H1 (cell line): ENCODE measurements at regions not wholly inside any gene's neighbourhood (a gene's known extent, or its start where the extent isn't known, plus 50 kb on each side); places are given as distances from the start of the nearest gene placed in this dataset.

Source experiments
- CTCF ChIA-PET: fragments of 300-600 bp; sonication (Branson Sonifier 250); formaldehyde crosslinking; loops from one replicate; lab custom pipeline; 2021; ENCODE audit not compliant: partially characterized antibody; lab: Charles Lee
- POLR2A ChIA-PET: fragments of 300-600 bp; sonication (Branson Sonifier 250); formaldehyde crosslinking; loops from one replicate; lab custom pipeline; 2021; ENCODE audit warnings: inconsistent platforms; ENCODE audit not compliant: partially characterized antibody; lab: Charles Lee
- DNase-seq, 2 experiments: peaks; one replicate each; pipeline versions ENCODE4 v3.0.0 to v3.0.0-alpha.2; 2010 to 2022; ENCODE audit warnings: low spot score in 2 of 2, low read depth in 1 of 2, mixed read lengths in 1 of 2
- FAIRE-seq: peaks from 2 replicates; lab custom pipeline; 2011; peaks lifted over from hg19 to GRCh38; lab: Jason Lieb, UNC
- H2AFZ ChIP-seq: 2 replicates; pipeline ENCODE4 v1.8.1; 2012; ENCODE audit warnings: low read length, inconsistent platforms
- H2AK5ac ChIP-seq: 2 replicates; pipeline ENCODE4 v1.6.1; 2013; ENCODE audit warnings: low read depth, low read length
- H2BK120ac ChIP-seq: replicated peaks from 2 replicates; pipeline ENCODE3; 2013; ENCODE audit warnings: low read depth, low read length, inconsistent platforms
- H2BK12ac ChIP-seq: 2 replicates; pipeline ENCODE4 v1.6.1; 2013; ENCODE audit warnings: low read depth, low read length
- H2BK15ac ChIP-seq: 2 replicates; pipeline ENCODE4 v1.6.1; 2013; ENCODE audit warnings: low read length
- H2BK20ac ChIP-seq: 2 replicates; pipeline ENCODE4 v1.6.1; 2013; ENCODE audit warnings: low read length
- H2BK5ac ChIP-seq: 2 replicates; pipeline ENCODE4 v1.6.1; 2013; ENCODE audit warnings: low read depth, low read length
- H3K14ac ChIP-seq: 2 replicates; pipeline ENCODE4 v1.6.1; 2013; ENCODE audit warnings: inconsistent platforms; ENCODE audit not compliant: insufficient read length
- H3K18ac ChIP-seq: 2 replicates; pipeline ENCODE4 v1.6.1; 2013; ENCODE audit warnings: low read length; ENCODE audit errors: extremely low read depth
- H3K23ac ChIP-seq: 2 replicates; pipeline ENCODE4 v1.6.1; 2013; ENCODE audit warnings: inconsistent platforms; ENCODE audit not compliant: insufficient read length
- H3K23me2 ChIP-seq: 2 replicates; pipeline ENCODE4 v1.6.1; 2013; ENCODE audit warnings: low read depth, low read length
- H3K27ac ChIP-seq: 2 replicates; pipeline ENCODE4 v1.6.1; 2011; ENCODE audit warnings: low read depth, low read length, inconsistent platforms
- H3K27me3 ChIP-seq, 4 experiments: replicated peaks in 1 of 4; 1 replicate in 1 of 4; 2 replicates in 3 of 4; pipeline versions ENCODE4 v1.6.1 to v1.8.1; 2011 to 2013; ENCODE audit warnings: low read length in 3 of 4, mild to moderate bottlenecking in 3 of 4, inconsistent platforms in 2 of 4, mixed read lengths in 2 of 4, moderate library complexity in 1 of 4; ENCODE audit not compliant: control insufficient read depth in 3 of 4, insufficient read depth in 3 of 4; ENCODE audit errors: extremely low read depth in 1 of 4
- H3K36me3 ChIP-seq, 4 experiments: 2 replicates each; pipeline versions ENCODE4 v1.6.1 to v1.8.1; 2011 to 2013; ENCODE audit warnings: mild to moderate bottlenecking in 4 of 4, low read length in 3 of 4, moderate library complexity in 2 of 4, control low read depth in 1 of 4, inconsistent platforms in 1 of 4; ENCODE audit not compliant: insufficient read depth in 4 of 4, control insufficient read depth in 2 of 4
- H3K4ac ChIP-seq: replicated peaks from 2 replicates; pipeline ENCODE3; 2013; ENCODE audit warnings: low read length, low read depth, mixed read lengths, inconsistent platforms; ENCODE audit not compliant: insufficient read length
- H3K4me1 ChIP-seq, 4 experiments: replicated peaks in 1 of 4; 1 replicate in 1 of 4; 2 replicates in 3 of 4; pipeline versions ENCODE4 v1.6.1 to v1.8.1; 2011 to 2013; ENCODE audit warnings: low read length in 3 of 4, inconsistent platforms in 2 of 4, mixed read lengths in 1 of 4; ENCODE audit not compliant: insufficient read depth in 4 of 4, control insufficient read depth in 3 of 4
- H3K4me2 ChIP-seq, 2 experiments: 2 replicates each; pipeline versions ENCODE4 v1.6.1 to v1.8.1; 2011 to 2013; ENCODE audit warnings: low read depth in 2 of 2, low read length in 2 of 2, control low read depth in 1 of 2, inconsistent platforms in 1 of 2, mild to moderate bottlenecking in 1 of 2; ENCODE audit not compliant: insufficient read depth in 1 of 2
- H3K4me3 ChIP-seq, 4 experiments: fragments of 200-600, 300-600 bp in 1 of 4; sonication (generic), shearing (Covaris generic), sonication (Bioruptor Twin) in 1 of 4; 2 replicates each; pipeline versions ENCODE4 v1.5.1 to v1.8.1; 2011 to 2016; ENCODE audit warnings: low read length in 4 of 4, low read depth in 3 of 4, control low read depth in 2 of 4, inconsistent platforms in 2 of 4, mild to moderate bottlenecking in 2 of 4, mixed read lengths in 1 of 4, moderate library complexity in 1 of 4; ENCODE audit not compliant: insufficient read depth in 2 of 4; ENCODE audit errors: extremely low read depth in 1 of 4
- H3K56ac ChIP-seq: replicated peaks from 2 replicates; pipeline ENCODE3; 2013; ENCODE audit warnings: low read depth, mild to moderate bottlenecking, mixed read lengths, low read length, inconsistent platforms; ENCODE audit not compliant: insufficient read length
- H3K79me1 ChIP-seq: 2 replicates; pipeline ENCODE4 v1.6.1; 2013; ENCODE audit warnings: low read depth, low read length, control low read depth
- H3K79me2 ChIP-seq, 2 experiments: 2 replicates each; pipeline versions ENCODE4 v1.6.1 to v1.8.1; 2012 to 2013; ENCODE audit warnings: low read length in 2 of 2, mild to moderate bottlenecking in 2 of 2, inconsistent platforms in 1 of 2; ENCODE audit not compliant: insufficient read depth in 2 of 2, control insufficient read depth in 1 of 2
- H3K9ac ChIP-seq, 4 experiments: replicated peaks in 1 of 4; 1 replicate in 1 of 4; 2 replicates in 3 of 4; pipeline versions ENCODE4 v1.6.1 to v1.8.1; 2011 to 2013; ENCODE audit warnings: low read depth in 3 of 4, low read length in 3 of 4, control low read depth in 2 of 4, mild to moderate bottlenecking in 2 of 4, moderate library complexity in 2 of 4, inconsistent platforms in 1 of 4; ENCODE audit errors: extremely low read depth in 1 of 4
- H3K9me3 ChIP-seq, 2 experiments: 2 replicates each; pipeline versions ENCODE4 v1.6.1 to v1.8.1; 2012 to 2013; ENCODE audit warnings: mild to moderate bottlenecking in 2 of 2, moderate library complexity in 2 of 2, control low read depth in 1 of 2, inconsistent platforms in 1 of 2, low read depth in 1 of 2, low read length in 1 of 2, mixed read lengths in 1 of 2; ENCODE audit not compliant: insufficient read depth in 2 of 2
- H4K20me1 ChIP-seq, 2 experiments: replicated peaks in 1 of 2; 2 replicates each; pipeline versions ENCODE3 to v1.8.1; 2011 to 2013; ENCODE audit warnings: inconsistent platforms in 2 of 2, low read length in 2 of 2, mild to moderate bottlenecking in 1 of 2; ENCODE audit not compliant: insufficient read depth in 2 of 2, control insufficient read depth in 1 of 2
- H4K5ac ChIP-seq: 2 replicates; pipeline ENCODE4 v1.6.1; 2013; ENCODE audit warnings: low read length, low read depth, mixed read lengths, inconsistent platforms; ENCODE audit not compliant: insufficient read length
- H4K8ac ChIP-seq: 2 replicates; pipeline ENCODE4 v1.8.0; 2013; ENCODE audit warnings: mild to moderate bottlenecking, moderate library complexity, low read length, inconsistent platforms; ENCODE audit not compliant: insufficient read depth; ENCODE audit errors: extremely low read depth
- H4K91ac ChIP-seq: replicated peaks from 2 replicates; pipeline ENCODE3; 2013; ENCODE audit warnings: low read length, mixed read lengths, inconsistent platforms; ENCODE audit not compliant: insufficient read length
- CTBP2 ChIP-seq: IDR thresholded peaks from 2 replicates; pipeline ENCODE4 v1.7.0; 2011; ENCODE audit warnings: borderline replicate concordance, mild to moderate bottlenecking, moderate library complexity, mixed read lengths, low read length; ENCODE audit not compliant: insufficient read depth, insufficient read length
- KDM1A ChIP-seq: fragments of 200-600, 300-600 bp; sonication (generic); IDR thresholded peaks from 2 replicates; pipeline ENCODE4 v1.7.1; 2016; ENCODE audit warnings: mild to moderate bottlenecking, low read length, borderline replicate concordance
- NANOG ChIP-seq: IDR thresholded peaks from 2 replicates; pipeline ENCODE4 v1.6.1; 2011; ENCODE audit warnings: low read length, low read depth, mild to moderate bottlenecking, inconsistent platforms; ENCODE audit not compliant: insufficient read depth, poor library complexity, severe bottlenecking
- RAD21 ChIP-seq, 2 experiments: IDR thresholded peaks in 1 of 2; conservative IDR thresholded peaks in 1 of 2; 2 replicates each; pipeline ENCODE4 v1.6.1; 2011; ENCODE audit warnings: low read depth in 2 of 2, low read length in 2 of 2, improper control_type of control experiment in 1 of 2, inconsistent platforms in 1 of 2, mild to moderate bottlenecking in 1 of 2, moderate library complexity in 1 of 2
- RFX5 ChIP-seq: IDR thresholded peaks from 2 replicates; pipeline ENCODE4 v1.6.1; 2011; ENCODE audit warnings: low read depth, low read length, improper control_type of control experiment, borderline replicate concordance
- RXRA ChIP-seq: IDR thresholded peaks from 2 replicates; pipeline ENCODE4 v1.6.1; 2011; ENCODE audit warnings: low read depth, mild to moderate bottlenecking, low read length, moderate library complexity; ENCODE audit not compliant: insufficient read depth
- SIRT6 ChIP-seq: IDR thresholded peaks from one replicate; pipeline ENCODE4 v1.7.1; 2012; ENCODE audit warnings: low read length, inconsistent platforms
- TAF7 ChIP-seq: optimal IDR thresholded peaks from 2 replicates; pipeline ENCODE3; 2011; ENCODE audit warnings: low read depth, mild to moderate bottlenecking, inconsistent platforms, low read length, moderate library complexity, borderline replicate concordance
- TCF12 ChIP-seq: IDR thresholded peaks from 2 replicates; pipeline ENCODE4 v1.6.1; 2011; ENCODE audit warnings: low read depth, mild to moderate bottlenecking, low read length
- YY1 ChIP-seq: IDR thresholded peaks from 2 replicates; pipeline ENCODE4 v1.6.1; 2011; ENCODE audit warnings: low read depth, mild to moderate bottlenecking, low read length
- WGBS, 2 experiments: shearing (Covaris generic) in 1 of 2; methylation state at CpG; one replicate each; pipeline versions ENCODE4 v1.1.6 to v1.1.7; 2013 to 2015; ENCODE audit warnings: low lambda C conversion rate in 2 of 2, mixed read lengths in 2 of 2, inconsistent platforms in 1 of 2, low coverage in 1 of 2, missing lambda C conversion rate in 1 of 2; ENCODE audit not compliant: insufficient replicate concordance in 2 of 2, insufficient coverage in 1 of 2, insufficient read length in 1 of 2; ENCODE audit errors: extremely low coverage in 1 of 2, missing lambda C conversion rate in 1 of 2; 5-methylcytosine and 5-hydroxymethylcytosine counted together
- TF ChIP-seq, protein P1 (sequence below), 3 experiments: IDR thresholded peaks; 1 replicate in 2 of 3; 2 replicates in 1 of 3; pipeline versions ENCODE4 v1.5.1 to v1.6.1; 2011; ENCODE audit warnings: low read length in 3 of 3, mild to moderate bottlenecking in 3 of 3, inconsistent platforms in 2 of 3, low read depth in 1 of 3, moderate library complexity in 1 of 3; ENCODE audit not compliant: insufficient read depth in 1 of 3; ENCODE audit errors: control extremely low read depth in 1 of 3

- WGBS, 2 experiments, result 68% methylated on average over 4 of the region's 4 CpGs; no CpG with 5 or more reads in 1 of the 2 experiments
- H2BK5ac ChIP-seq, result no peak overlapping the region
- H2BK120ac ChIP-seq, result no peak overlapping the region
- ChIA-PET POLR2A (no interaction called here), CTCF (interaction anchor here (1.4 kb wide), 1 partner anchor 100 kb away, joined by 4 read pairs; no protein-coding TSS in a partner anchor)
- H4K5ac ChIP-seq, result no peak overlapping the region
- no peaks in the 10 kb centered on the region for H3K23me2 ChIP-seq
- DNase-seq (no peak), FAIRE-seq (no peak)
- peak overlapping the region; percentile 91; the same call in 1 of the 2 replicates for H2AFZ ChIP-seq
- H4K20me1 ChIP-seq, result no peaks in the 10 kb centered on the region
- no peaks in the 10 kb centered on the region for H3K36me3 ChIP-seq
- no peak overlapping the region for H4K8ac ChIP-seq
- H2BK12ac ChIP-seq, result no peak overlapping the region
- no peak overlapping the region for H4K91ac ChIP-seq
- H2AK5ac ChIP-seq, result no peak overlapping the region
- H3K4me1 ChIP-seq, result no peaks in the 10 kb centered on the region
- H3K4ac ChIP-seq, result no peak overlapping the region
- H3K9ac ChIP-seq, result no peak overlapping the region
- H3K27me3 ChIP-seq, result no peaks in the 10 kb centered on the region
- H3K79me2 ChIP-seq, result no peaks in the 10 kb centered on the region
- H3K79me1 ChIP-seq, result no peaks in the 10 kb centered on the region
- no peak overlapping the region for H3K4me3 ChIP-seq
- H2BK20ac ChIP-seq, result no peak overlapping the region
- no peak overlapping the region for H3K4me2 ChIP-seq
- no peak overlapping the region for H3K18ac ChIP-seq
- H3K27ac ChIP-seq, result no peak overlapping the region
- no peak overlapping the region for H3K14ac ChIP-seq
- no peak overlapping the region for H3K23ac ChIP-seq
- H3K56ac ChIP-seq, result no peak overlapping the region
- H2BK15ac ChIP-seq, result no peak overlapping the region
- no peaks in the 10 kb centered on the region for H3K9me3 ChIP-seq
- TF ChIP-seq YY1, result no peak
- no peak for TF ChIP-seq CTBP2
- no peak for TF ChIP-seq RXRA
- no peak for TF ChIP-seq RFX5
- no peak for TF ChIP-seq TAF7
- no peak for TF ChIP-seq TCF12
- no peak for TF ChIP-seq RAD21 (IDR thresholded peaks at IDR 0.05 in 1 of 2, conservative IDR thresholded peaks at IDR 0.05 in 1 of 2; ENCODE audit: low read depth in 2 of 2, low read length in 2 of 2)
- no peak for TF ChIP-seq SIRT6
- TF ChIP-seq, protein P1, sequence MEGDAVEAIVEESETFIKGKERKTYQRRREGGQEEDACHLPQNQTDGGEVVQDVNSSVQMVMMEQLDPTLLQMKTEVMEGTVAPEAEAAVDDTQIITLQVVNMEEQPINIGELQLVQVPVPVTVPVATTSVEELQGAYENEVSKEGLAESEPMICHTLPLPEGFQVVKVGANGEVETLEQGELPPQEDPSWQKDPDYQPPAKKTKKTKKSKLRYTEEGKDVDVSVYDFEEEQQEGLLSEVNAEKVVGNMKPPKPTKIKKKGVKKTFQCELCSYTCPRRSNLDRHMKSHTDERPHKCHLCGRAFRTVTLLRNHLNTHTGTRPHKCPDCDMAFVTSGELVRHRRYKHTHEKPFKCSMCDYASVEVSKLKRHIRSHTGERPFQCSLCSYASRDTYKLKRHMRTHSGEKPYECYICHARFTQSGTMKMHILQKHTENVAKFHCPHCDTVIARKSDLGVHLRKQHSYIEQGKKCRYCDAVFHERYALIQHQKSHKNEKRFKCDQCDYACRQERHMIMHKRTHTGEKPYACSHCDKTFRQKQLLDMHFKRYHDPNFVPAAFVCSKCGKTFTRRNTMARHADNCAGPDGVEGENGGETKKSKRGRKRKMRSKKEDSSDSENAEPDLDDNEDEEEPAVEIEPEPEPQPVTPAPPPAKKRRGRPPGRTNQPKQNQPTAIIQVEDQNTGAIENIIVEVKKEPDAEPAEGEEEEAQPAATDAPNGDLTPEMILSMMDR (IDR thresholded peaks at IDR 0.05; ENCODE audit: control extremely low read depth in 1 of 3, insufficient read depth in 1 of 3, low read depth in 1 of 3, low read length in 3 of 3), result no peak
- no peak for TF ChIP-seq KDM1A
- no peak for TF ChIP-seq NANOG
Observed at GRCh38 chr1:198024336-198024735, 107.2 kb downstream of the LHX9 start.
